ENCODE measurements at regions not wholly inside any gene's neighbourhood (a gene's known extent, or its start where the extent isn't known, plus 50 kb on each side); places are given as distances from the start of the nearest gene placed in this dataset.

- TF ChIP-seq SUZ12 (IDR thresholded peaks at IDR 0.05; ENCODE audit: low read length) (no peak), KDM4A (IDR thresholded peaks at IDR 0.05; ENCODE audit: low read depth, low read length, severe bottlenecking) (peak; percentile 23)
Measured at GRCh38 chr9:129481810-129482511, 138.9 kb downstream of the C9orf50 start (continued).
